ENCODE measurements at regions not wholly inside any gene's neighbourhood (a gene's known extent, or its start where the extent isn't known, plus 50 kb on each side); places are given as distances from the start of the nearest gene placed in this dataset.

DNA sequence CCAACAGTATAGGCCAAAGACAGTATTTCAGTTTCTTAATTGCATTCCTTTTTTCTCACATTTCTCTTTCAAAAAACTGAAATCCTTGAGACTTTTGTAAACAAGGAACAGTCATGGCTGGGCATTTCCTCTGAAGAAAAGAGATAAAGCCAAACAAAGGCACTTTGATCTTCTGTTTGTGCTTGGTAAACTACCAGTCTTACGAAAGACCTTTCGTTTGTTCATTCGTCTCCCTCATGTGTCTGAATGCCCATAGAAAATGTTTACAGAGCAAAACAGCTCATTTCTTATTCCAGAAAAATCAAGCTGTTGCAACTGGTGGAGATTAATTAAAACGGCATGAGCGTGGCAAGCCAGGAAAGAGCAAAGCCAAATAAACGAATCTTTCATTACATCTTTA lies 178.0 kb downstream of the GASK1B start:
- TF ChIP-seq, protein P1, sequence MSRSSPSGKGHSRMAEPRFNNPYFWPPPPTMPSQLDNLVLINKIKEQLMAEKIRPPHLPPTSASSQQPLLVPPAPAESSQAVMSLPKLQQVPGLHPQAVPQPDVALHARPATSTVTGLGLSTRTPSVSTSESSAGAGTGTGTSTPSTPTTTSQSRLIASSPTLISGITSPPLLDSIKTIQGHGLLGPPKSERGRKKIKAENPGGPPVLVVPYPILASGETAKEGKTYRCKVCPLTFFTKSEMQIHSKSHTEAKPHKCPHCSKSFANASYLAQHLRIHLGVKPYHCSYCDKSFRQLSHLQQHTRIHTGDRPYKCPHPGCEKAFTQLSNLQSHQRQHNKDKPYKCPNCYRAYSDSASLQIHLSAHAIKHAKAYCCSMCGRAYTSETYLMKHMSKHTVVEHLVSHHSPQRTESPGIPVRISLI (tag by site-specific recombination; IDR thresholded peaks at IDR 0.05): no peak
- TF ChIP-seq, protein P2, sequence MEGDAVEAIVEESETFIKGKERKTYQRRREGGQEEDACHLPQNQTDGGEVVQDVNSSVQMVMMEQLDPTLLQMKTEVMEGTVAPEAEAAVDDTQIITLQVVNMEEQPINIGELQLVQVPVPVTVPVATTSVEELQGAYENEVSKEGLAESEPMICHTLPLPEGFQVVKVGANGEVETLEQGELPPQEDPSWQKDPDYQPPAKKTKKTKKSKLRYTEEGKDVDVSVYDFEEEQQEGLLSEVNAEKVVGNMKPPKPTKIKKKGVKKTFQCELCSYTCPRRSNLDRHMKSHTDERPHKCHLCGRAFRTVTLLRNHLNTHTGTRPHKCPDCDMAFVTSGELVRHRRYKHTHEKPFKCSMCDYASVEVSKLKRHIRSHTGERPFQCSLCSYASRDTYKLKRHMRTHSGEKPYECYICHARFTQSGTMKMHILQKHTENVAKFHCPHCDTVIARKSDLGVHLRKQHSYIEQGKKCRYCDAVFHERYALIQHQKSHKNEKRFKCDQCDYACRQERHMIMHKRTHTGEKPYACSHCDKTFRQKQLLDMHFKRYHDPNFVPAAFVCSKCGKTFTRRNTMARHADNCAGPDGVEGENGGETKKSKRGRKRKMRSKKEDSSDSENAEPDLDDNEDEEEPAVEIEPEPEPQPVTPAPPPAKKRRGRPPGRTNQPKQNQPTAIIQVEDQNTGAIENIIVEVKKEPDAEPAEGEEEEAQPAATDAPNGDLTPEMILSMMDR (tag by site-specific recombination; IDR thresholded peaks at IDR 0.05): no peak
- no peak for TF ChIP-seq KLF16 (tag by site-specific recombination; IDR thresholded peaks at IDR 0.05)
- no peak for TF ChIP-seq ZXDB (tag by site-specific recombination; IDR thresholded peaks at IDR 0.05)
- no peak for TF ChIP-seq ZNF366 (tag by site-specific recombination; conservative IDR thresholded peaks at IDR 0.05)
- TF ChIP-seq ZNF596 (tag by site-specific recombination; IDR thresholded peaks at IDR 0.05): no peak
- TF ChIP-seq YY1 (tag by site-specific recombination; IDR thresholded peaks at IDR 0.05): no peak
- TF ChIP-seq ZNF302 (tag by site-specific recombination; IDR thresholded peaks at IDR 0.05; ENCODE audit: low read depth): no peak
- TF ChIP-seq ZNF10 (tag by site-specific recombination; IDR thresholded peaks at IDR 0.05): no peak
